Endodermal cell (in vitro differentiated cells): ENCODE measurements at regions not wholly inside any gene's neighbourhood (a gene's known extent, or its start where the extent isn't known, plus 50 kb on each side); places are given as distances from the start of the nearest gene placed in this dataset.

Experiments used
- DNase-seq: peaks from one replicate; pipeline ENCODE4 v3.0.0-alpha.2; 2017
- H3K27ac ChIP-seq: 2 replicates; pipeline ENCODE4 v1.5.1; 2013; ENCODE audit warnings: mild to moderate bottlenecking, low read depth, low read length, moderate library complexity
- H3K27me3 ChIP-seq: 2 replicates; pipeline ENCODE4 v1.6.1; 2013; ENCODE audit warnings: mild to moderate bottlenecking, low read length, moderate library complexity; ENCODE audit not compliant: insufficient read depth, control insufficient read depth, poor library complexity, severe bottlenecking
- H3K36me3 ChIP-seq: 2 replicates; pipeline ENCODE4 v1.7.0; 2013; ENCODE audit warnings: mild to moderate bottlenecking, low read length, moderate library complexity; ENCODE audit not compliant: control insufficient read depth, insufficient read depth
- H3K4me1 ChIP-seq: one replicate; pipeline ENCODE4 v1.7.0; 2013; ENCODE audit warnings: low read length; ENCODE audit not compliant: control insufficient read depth, insufficient read depth
- H3K4me3 ChIP-seq: 2 replicates; pipeline ENCODE4 v1.5.1; 2013; ENCODE audit warnings: mild to moderate bottlenecking, low read length, moderate library complexity
- H3K9ac ChIP-seq: 2 replicates; pipeline ENCODE4 v1.6.1; 2013; ENCODE audit warnings: mild to moderate bottlenecking, low read length, moderate library complexity; ENCODE audit not compliant: poor library complexity, severe bottlenecking; ENCODE audit errors: extremely low read depth
- H3K9me3 ChIP-seq: 2 replicates; pipeline ENCODE4 v1.6.1; 2013; ENCODE audit warnings: mild to moderate bottlenecking, low read length, moderate library complexity; ENCODE audit not compliant: control insufficient read depth
- H3K27ac Mint-ChIP-seq: 2 replicates; pipeline ENCODE4 v1.8.0; 2020; ENCODE audit warnings: mixed read lengths
- H3K27me3 Mint-ChIP-seq: 2 replicates; pipeline ENCODE4 v1.8.0; 2021; ENCODE audit warnings: mild to moderate bottlenecking, mixed read lengths; ENCODE audit not compliant: insufficient read depth
- H3K36me3 Mint-ChIP-seq: 2 replicates; pipeline ENCODE4 v1.8.0; 2020; ENCODE audit warnings: low read depth, mixed read lengths
- H3K4me1 Mint-ChIP-seq: 2 replicates; pipeline ENCODE4 v1.8.0; 2020; ENCODE audit warnings: mixed read lengths
- H3K4me3 Mint-ChIP-seq: 2 replicates; pipeline ENCODE4 v1.8.0; 2020; ENCODE audit warnings: mild to moderate bottlenecking, moderate library complexity, mixed read lengths
- H3K9me3 Mint-ChIP-seq: 2 replicates; pipeline ENCODE4 v1.8.0; 2020; ENCODE audit warnings: mild to moderate bottlenecking, mixed read lengths
- CTCF ChIP-seq: fragments of 200-600 bp; sonication (generic); conservative IDR thresholded peaks from 2 replicates; pipeline ENCODE4 v1.5.0; 2021; ENCODE audit warnings: antibody characterized with exemption, mild to moderate bottlenecking
- WGBS, 2 experiments: methylation state at CpG; one replicate each; pipeline versions ENCODE4 v1.1.5 to v1.1.7; 2013; ENCODE audit warnings: missing lambda C conversion rate in 2 of 2, mixed read lengths in 1 of 2; ENCODE audit not compliant: insufficient coverage in 1 of 2, insufficient read length in 1 of 2; 5-methylcytosine and 5-hydroxymethylcytosine counted together

- no peak overlapping the region for H3K27ac ChIP-seq
- Mint-ChIP-seq H3K4me1 (no peaks in the 10 kb centered on the region), H3K9me3 (no peaks in the 10 kb centered on the region), H3K4me3 (no peak overlapping the region), H3K27ac (no peak overlapping the region), H3K27me3 (no peaks in the 10 kb centered on the region), H3K36me3 (no peaks in the 10 kb centered on the region)
- TF ChIP-seq CTCF = no peak
- WGBS, 2 experiments = 87 to 92% methylated on average over 3 to 4 of the region's 4 CpGs
- no peaks in the 10 kb centered on the region for H3K4me1 ChIP-seq
- no peaks in the 10 kb centered on the region for H3K27me3 ChIP-seq
- no peak for DNase-seq
- no peak overlapping the region for H3K4me3 ChIP-seq
- no peaks in the 10 kb centered on the region for H3K9me3 ChIP-seq
- no peak overlapping the region for H3K9ac ChIP-seq
- H3K36me3 ChIP-seq = no peaks in the 10 kb centered on the region
Observed at GRCh38 chr7:68800316-68800715, 798.0 kb upstream of the AUTS2 start.

- Histone ChIP-seq H3K36me3 (no peaks in the 10 kb centered on the region), H3K9me3 (no peaks in the 10 kb centered on the region), H3K9ac (no peak overlapping the region), H3K27ac (no peak overlapping the region), H3K27me3 (no peaks in the 10 kb centered on the region), H3K4me1 (no peaks in the 10 kb centered on the region), H3K4me3 (no peak overlapping the region)
- no peak overlapping the region for H3K27ac Mint-ChIP-seq
- peaks cover 2% of the 10 kb centered on the region for H3K9me3 Mint-ChIP-seq
- peaks cover 3% of the 10 kb centered on the region for H3K27me3 Mint-ChIP-seq
- no peak for DNase-seq
- no peak overlapping the region for H3K4me3 Mint-ChIP-seq
- WGBS, 2 experiments = 96 to 100% methylated on average over 1 to 3 of the region's 5 CpGs
- no peak for TF ChIP-seq CTCF
- H3K4me1 Mint-ChIP-seq = no peaks in the 10 kb centered on the region
- H3K36me3 Mint-ChIP-seq = no peaks in the 10 kb centered on the region
Observed at GRCh38 chr7:68805159-68805558, 793.1 kb upstream of the AUTS2 start.

GRCh38 chr7:68807666-68808065 is 790.6 kb upstream of the AUTS2 start:
- WGBS, 2 experiments = 98 to 100% methylated on average over 1 to 2 of the region's 2 CpGs
- H3K27ac ChIP-seq = no peak overlapping the region
- Mint-ChIP-seq H3K9me3 (peaks cover 9% of the 10 kb centered on the region), H3K27ac (no peak overlapping the region), H3K36me3 (no peaks in the 10 kb centered on the region), H3K4me1 (no peaks in the 10 kb centered on the region), H3K4me3 (no peak overlapping the region), H3K27me3 (peaks cover 6% of the 10 kb centered on the region)
- no peaks in the 10 kb centered on the region for H3K36me3 ChIP-seq
- H3K9me3 ChIP-seq = peaks cover 13% of the 10 kb centered on the region
- no peaks in the 10 kb centered on the region for H3K4me1 ChIP-seq
- H3K9ac ChIP-seq = no peak overlapping the region
- no peak overlapping the region for H3K4me3 ChIP-seq
- H3K27me3 ChIP-seq = no peaks in the 10 kb centered on the region
- no peak for TF ChIP-seq CTCF
- DNase-seq = no peak
